Endothelial cell of umbilical vein (primary cell): ENCODE measurements at regions not wholly inside any gene's neighbourhood (a gene's known extent, or its start where the extent isn't known, plus 50 kb on each side); places are given as distances from the start of the nearest gene placed in this dataset.

ENCODE experiments used
- BruUV-seq: library from RNA; stranded (reverse); fragments of 400-500 nt; replicated peaks from 2 replicates; lab custom pipeline; 2021; lab: Mats Ljungman, UMichigan
- CTCF ChIA-PET: fragments of 300-600, 350-600 bp; sonication (Branson Sonifier 250); formaldehyde crosslinking; loops from one replicate; lab custom pipeline; 2021; ENCODE audit warnings: antibody characterized with exemption, inconsistent platforms; lab: Charles Lee
- POLR2A ChIA-PET: fragments of 300-600, 350-600 bp; sonication (Branson Sonifier 250); formaldehyde crosslinking; loops from one replicate; lab custom pipeline; 2021; ENCODE audit warnings: antibody characterized with exemption, inconsistent platforms; lab: Charles Lee
- DNase-seq: peaks from one replicate; pipeline ENCODE4 v3.0.0-alpha.2; 2011; ENCODE audit warnings: low read depth, low spot score
- FAIRE-seq: peaks from 2 replicates; lab custom pipeline; 2011; peaks lifted over from hg19 to GRCh38; lab: Jason Lieb, UNC
- H2AFZ ChIP-seq: 2 replicates; pipeline ENCODE4 v1.6.0; 2012; ENCODE audit warnings: low read depth, low read length, control low read depth, inconsistent platforms
- H3K27ac ChIP-seq: 2 replicates; pipeline ENCODE4 v1.5.1; 2011; ENCODE audit warnings: low read depth, mild to moderate bottlenecking, control low read depth, low read length, moderate library complexity; ENCODE audit not compliant: insufficient read depth
- H3K27me3 ChIP-seq, 2 experiments: 2 replicates each; pipeline versions ENCODE4 v1.6.0 to v1.6.1; 2011; ENCODE audit warnings: low read length in 2 of 2, mixed read lengths in 1 of 2; ENCODE audit not compliant: control insufficient read depth in 2 of 2, insufficient read depth in 2 of 2
- H3K36me3 ChIP-seq, 2 experiments: 2 replicates in 1 of 2; 3 replicates in 1 of 2; pipeline ENCODE4 v1.5.1; 2011; ENCODE audit warnings: low read length in 2 of 2, mild to moderate bottlenecking in 1 of 2, moderate library complexity in 1 of 2; ENCODE audit not compliant: control insufficient read depth in 2 of 2, insufficient read depth in 2 of 2; ENCODE audit errors: extremely low read depth in 1 of 2
- H3K4me1 ChIP-seq: 3 replicates; pipeline ENCODE4 v1.5.1; 2011; ENCODE audit warnings: mild to moderate bottlenecking, low read length; ENCODE audit not compliant: control insufficient read depth, insufficient read depth; ENCODE audit errors: extremely low read depth
- H3K4me2 ChIP-seq: 2 replicates; pipeline ENCODE4 v1.6.1; 2011; ENCODE audit warnings: low read length, control low read depth, mixed read lengths; ENCODE audit not compliant: insufficient read depth
- H3K4me3 ChIP-seq, 3 experiments: fragments of 200-600 bp in 1 of 3; sonication (generic), shearing (Covaris generic) in 1 of 3; replicated peaks in 1 of 3; 2 replicates each; pipeline ENCODE4 v1.5.1; 2011 to 2016; ENCODE audit warnings: control low read depth in 3 of 3, low read length in 3 of 3, mild to moderate bottlenecking in 2 of 3, inconsistent platforms in 1 of 3, low read depth in 1 of 3, moderate library complexity in 1 of 3; ENCODE audit not compliant: insufficient read depth in 1 of 3
- H3K79me2 ChIP-seq: 2 replicates; pipeline ENCODE4 v1.6.0; 2012; ENCODE audit warnings: low read length, inconsistent platforms; ENCODE audit not compliant: control insufficient read depth, insufficient read depth
- H3K9ac ChIP-seq: replicated peaks from 2 replicates; pipeline ENCODE3; 2011; ENCODE audit warnings: low read length, control low read depth; ENCODE audit not compliant: insufficient read depth; ENCODE audit errors: extremely low read depth
- H3K9me1 ChIP-seq: replicated peaks from 3 replicates; pipeline ENCODE4 v1.6.0; 2011; ENCODE audit warnings: mild to moderate bottlenecking, low read length; ENCODE audit not compliant: control insufficient read depth, insufficient read depth; ENCODE audit errors: extremely low read depth
- H3K9me3 ChIP-seq: replicated peaks from 2 replicates; pipeline ENCODE4 v1.5.1; 2012; ENCODE audit warnings: low read length, inconsistent platforms; ENCODE audit not compliant: control insufficient read depth, insufficient read depth
- H4K20me1 ChIP-seq: replicated peaks from 2 replicates; pipeline ENCODE3; 2011; ENCODE audit warnings: mild to moderate bottlenecking, low read length; ENCODE audit not compliant: control insufficient read depth, insufficient read depth; ENCODE audit errors: extremely low read depth
- EZH2 ChIP-seq: IDR thresholded peaks from 2 replicates; pipeline ENCODE4 v1.6.1; 2012; ENCODE audit warnings: borderline replicate concordance, low read depth, mild to moderate bottlenecking, moderate library complexity, low read length, inconsistent platforms; ENCODE audit not compliant: severe bottlenecking
- FOS ChIP-seq: IDR thresholded peaks from 2 replicates; pipeline ENCODE4 v1.6.1; 2011; ENCODE audit warnings: mild to moderate bottlenecking, low read length, moderate library complexity, borderline replicate concordance; ENCODE audit not compliant: insufficient read depth
- GATA2 ChIP-seq: IDR thresholded peaks from 2 replicates; pipeline ENCODE4 v1.7.0; 2011; ENCODE audit warnings: low read depth, mild to moderate bottlenecking, moderate library complexity, mixed read lengths, low read length; ENCODE audit not compliant: insufficient read length, insufficient read depth
- JUN ChIP-seq: IDR thresholded peaks from 2 replicates; pipeline ENCODE4 v1.6.1; 2011; ENCODE audit warnings: borderline replicate concordance, low read depth; ENCODE audit not compliant: insufficient read length, insufficient read depth
- MYC ChIP-seq: IDR thresholded peaks from one replicate; pipeline ENCODE4 v1.6.1; 2011; ENCODE audit warnings: mild to moderate bottlenecking, low read depth, low read length
- POLR2A ChIP-seq: IDR thresholded peaks from 2 replicates; pipeline ENCODE4 v1.6.1; 2012; ENCODE audit warnings: low read depth, mild to moderate bottlenecking, control low read depth, low read length
- POLR2AphosphoS5 ChIP-seq: IDR thresholded peaks from 2 replicates; pipeline ENCODE4 v1.6.1; 2012; ENCODE audit warnings: low read depth, mild to moderate bottlenecking, control low read depth, low read length, moderate library complexity; ENCODE audit not compliant: insufficient read depth
- dilution Hi-C: fragments of 300-500 bp; cut with MboI; formaldehyde crosslinking; loops from one replicate; pipeline ENCODE4 v1.15.0; 2019; ENCODE audit warnings: low sequenced_read_pairs; ENCODE audit not compliant: extremely low pct_ligation_motif_present
- intact Hi-C: fragments of 100-400 bp; cut with micrococcal nuclease; formaldehyde crosslinking; loops from one replicate; pipeline ENCODE4 v1.10.0; 2022
- TF ChIP-seq, protein P1 (sequence below), 2 donors: IDR thresholded peaks; 1 replicate in 1 of 2; 2 replicates in 1 of 2; pipeline ENCODE4 v1.5.1; 2011; ENCODE audit warnings: low read length in 2 of 2, mild to moderate bottlenecking in 2 of 2, moderate library complexity in 2 of 2, control low read depth in 1 of 2, inconsistent platforms in 1 of 2, low read depth in 1 of 2; ENCODE audit not compliant: insufficient read depth in 1 of 2; ENCODE audit errors: extremely low read depth in 1 of 2
- TF ChIP-seq, protein P2 (sequence below): IDR thresholded peaks from 2 replicates; pipeline ENCODE4 v1.6.1; 2011; ENCODE audit not compliant: insufficient read depth, insufficient read length

DNA sequence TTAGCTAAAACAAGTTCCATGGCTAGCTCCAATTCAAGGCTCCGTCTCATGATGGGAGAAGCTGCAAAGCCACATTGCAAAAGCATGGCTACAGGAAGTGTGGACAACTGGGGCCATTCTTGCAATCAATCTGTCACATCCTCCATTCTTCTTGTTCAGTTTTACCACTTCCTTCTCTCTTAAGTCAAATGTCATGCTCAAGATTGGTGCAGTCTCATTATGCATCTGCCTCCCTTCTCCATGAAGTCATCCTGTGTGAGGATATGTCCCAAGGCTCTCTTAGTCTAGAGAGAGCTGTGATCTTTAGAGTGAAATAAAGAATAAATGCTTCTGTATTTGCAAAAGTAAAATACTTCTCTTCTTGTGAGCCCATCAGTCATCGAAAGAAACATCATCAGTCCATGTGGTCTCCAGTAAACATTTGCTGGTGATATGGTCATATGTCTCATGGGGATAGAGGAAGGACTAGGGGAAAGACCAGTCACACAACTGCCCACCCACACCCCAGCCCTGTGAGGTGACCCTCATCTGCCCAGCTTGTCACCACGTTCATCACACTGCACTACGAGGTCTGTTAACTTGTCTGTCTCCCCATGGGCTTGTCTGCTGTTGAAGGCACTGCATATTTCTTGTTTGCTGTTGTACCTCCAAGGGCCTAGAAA lies 303.0 kb downstream of the NUAK1 start:
- ChIA-PET CTCF (interaction anchor here (1.1 to 1.7 kb wide), 2 partner anchors 11 to 301 kb away, joined by 3 to 5 read pairs; no protein-coding TSS in a partner anchor), POLR2A (no interaction called here)
- DNase-seq (no peak), FAIRE-seq (no peak)
- no peak overlapping the region for H2AFZ ChIP-seq
- no peaks in the 10 kb centered on the region for H3K79me2 ChIP-seq
- peaks cover 0 to 9% of the 10 kb centered on the region in 2 experiments for H3K27me3 ChIP-seq
- H3K9ac ChIP-seq, result no peak overlapping the region
- no peaks in the 10 kb centered on the region for H3K9me1 ChIP-seq
- no TSS peak for BruUV-seq
- no peak overlapping the region for H3K27ac ChIP-seq
- intact Hi-C loops (no loop called here), dilution Hi-C loops (no loop called here)
- H3K4me3 ChIP-seq, result no peak overlapping the region
- H3K4me1 ChIP-seq, result no peaks in the 10 kb centered on the region
- TF ChIP-seq, protein P1, sequence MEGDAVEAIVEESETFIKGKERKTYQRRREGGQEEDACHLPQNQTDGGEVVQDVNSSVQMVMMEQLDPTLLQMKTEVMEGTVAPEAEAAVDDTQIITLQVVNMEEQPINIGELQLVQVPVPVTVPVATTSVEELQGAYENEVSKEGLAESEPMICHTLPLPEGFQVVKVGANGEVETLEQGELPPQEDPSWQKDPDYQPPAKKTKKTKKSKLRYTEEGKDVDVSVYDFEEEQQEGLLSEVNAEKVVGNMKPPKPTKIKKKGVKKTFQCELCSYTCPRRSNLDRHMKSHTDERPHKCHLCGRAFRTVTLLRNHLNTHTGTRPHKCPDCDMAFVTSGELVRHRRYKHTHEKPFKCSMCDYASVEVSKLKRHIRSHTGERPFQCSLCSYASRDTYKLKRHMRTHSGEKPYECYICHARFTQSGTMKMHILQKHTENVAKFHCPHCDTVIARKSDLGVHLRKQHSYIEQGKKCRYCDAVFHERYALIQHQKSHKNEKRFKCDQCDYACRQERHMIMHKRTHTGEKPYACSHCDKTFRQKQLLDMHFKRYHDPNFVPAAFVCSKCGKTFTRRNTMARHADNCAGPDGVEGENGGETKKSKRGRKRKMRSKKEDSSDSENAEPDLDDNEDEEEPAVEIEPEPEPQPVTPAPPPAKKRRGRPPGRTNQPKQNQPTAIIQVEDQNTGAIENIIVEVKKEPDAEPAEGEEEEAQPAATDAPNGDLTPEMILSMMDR (IDR thresholded peaks at IDR 0.05; ENCODE audit: extremely low read depth in 1 of 2, insufficient read depth in 1 of 2, low read depth in 1 of 2, low read length in 2 of 2), result no peak
- TF ChIP-seq MYC (no peak), JUN (no peak), GATA2 (no peak), FOS (no peak), POLR2AphosphoS5 (no peak), EZH2 (no peak), POLR2A (no peak)
- TF ChIP-seq, protein P2, sequence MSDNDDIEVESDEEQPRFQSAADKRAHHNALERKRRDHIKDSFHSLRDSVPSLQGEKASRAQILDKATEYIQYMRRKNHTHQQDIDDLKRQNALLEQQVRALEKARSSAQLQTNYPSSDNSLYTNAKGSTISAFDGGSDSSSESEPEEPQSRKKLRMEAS, result no peak
- no peak overlapping the region for H3K4me2 ChIP-seq
- H3K9me3 ChIP-seq, result no peaks in the 10 kb centered on the region
- H3K36me3 ChIP-seq, result no peaks in the 10 kb centered on the region
- no peaks in the 10 kb centered on the region for H4K20me1 ChIP-seq
